ENCODE measurements at regions not wholly inside any gene's neighbourhood (a gene's known extent, or its start where the extent isn't known, plus 50 kb on each side); places are given as distances from the start of the nearest gene placed in this dataset.
A peak's percentile ranks its signal among the peaks of the same experiment; 100 is the strongest.

- Histone ChIP-seq H3K36me3 (no peaks in the 10 kb centered on the region), H3K9me3 (no peaks in the 10 kb centered on the region), H3K27ac (no peak overlapping the region), H3K4me1 (no peaks in the 10 kb centered on the region), H3K27me3 (no peaks in the 10 kb centered on the region), H3K4me3 (no peak overlapping the region)
- intact Hi-C loops (cut with DNase I): no loop called here
- ATAC-seq (no peak), DNase-seq (no peak)
- no peak for TF ChIP-seq CTCF (IDR thresholded peaks at IDR 0.05)
Observed at GRCh38 chr2:79259296-79259695, 99.7 kb upstream of the REG3A start.

GRCh38 chr2:79253243-79253774 lies 93.8 kb upstream of the REG3A start:
- TF ChIP-seq CTCF (IDR thresholded peaks at IDR 0.05): no peak
- Histone ChIP-seq H3K36me3 (no peaks in the 10 kb centered on the region), H3K9me3 (no peaks in the 10 kb centered on the region), H3K27me3 (no peaks in the 10 kb centered on the region), H3K27ac (no peak overlapping the region), H3K4me3 (no peak overlapping the region), H3K4me1 (no peaks in the 10 kb centered on the region)
- intact Hi-C loops (cut with DNase I): no loop called here
- ATAC-seq (no peak), DNase-seq (no peak)

- TF ChIP-seq CTCF (IDR thresholded peaks at IDR 0.05): no peak
- Histone ChIP-seq H3K4me1 (no peaks in the 10 kb centered on the region), H3K4me3 (no peak overlapping the region), H3K9me3 (no peaks in the 10 kb centered on the region), H3K36me3 (no peaks in the 10 kb centered on the region), H3K27me3 (no peaks in the 10 kb centered on the region), H3K27ac (no peak overlapping the region)
- intact Hi-C loops (cut with DNase I): no loop called here
- DNase-seq (no peak), ATAC-seq (no peak)
Observed at GRCh38 chr2:79250656-79251055, 91.1 kb upstream of the REG3A start.

GRCh38 chr2:79248776-79249175 lies 89.2 kb upstream of the REG3A start:
- no peak for TF ChIP-seq CTCF (IDR thresholded peaks at IDR 0.05)
- intact Hi-C loops (cut with DNase I): no loop called here
- H3K36me3 ChIP-seq: no peaks in the 10 kb centered on the region
- no peaks in the 10 kb centered on the region for H3K27me3 ChIP-seq
- H3K4me3 ChIP-seq: no peak overlapping the region
- no peak for DNase-seq
- no peak for ATAC-seq
- no peaks in the 10 kb centered on the region for H3K9me3 ChIP-seq
- H3K4me1 ChIP-seq: no peaks in the 10 kb centered on the region
- H3K27ac ChIP-seq: no peak overlapping the region

- Histone ChIP-seq H3K4me3 (no peak overlapping the region), H3K4me1 (no peaks in the 10 kb centered on the region), H3K9me3 (no peaks in the 10 kb centered on the region), H3K36me3 (no peaks in the 10 kb centered on the region), H3K27ac (no peak overlapping the region), H3K27me3 (no peaks in the 10 kb centered on the region)
- no peak for TF ChIP-seq CTCF (IDR thresholded peaks at IDR 0.05)
- intact Hi-C loops (cut with DNase I): no loop called here
- ATAC-seq (peak; percentile 12), DNase-seq (no peak)
Observed at GRCh38 chr2:79235135-79235534, 75.6 kb upstream of the REG3A start.

GRCh38 chr2:79223539-79223938 lies 64.0 kb upstream of the REG3A start:
- no peak for DNase-seq
- no peaks in the 10 kb centered on the region for H3K27me3 ChIP-seq
- no peak overlapping the region for H3K27ac ChIP-seq
- no peaks in the 10 kb centered on the region for H3K9me3 ChIP-seq
- no peak overlapping the region for H3K4me3 ChIP-seq
- H3K4me1 ChIP-seq: no peaks in the 10 kb centered on the region
- no peak for TF ChIP-seq CTCF (IDR thresholded peaks at IDR 0.05)
- ATAC-seq: no peak
- no peaks in the 10 kb centered on the region for H3K36me3 ChIP-seq
- intact Hi-C loops (cut with DNase I): no loop called here
